Kidney epithelial cell (primary cell): ENCODE measurements at regions not wholly inside any gene's neighbourhood (a gene's known extent, or its start where the extent isn't known, plus 50 kb on each side); places are given as distances from the start of the nearest gene placed in this dataset.
"Not testable (repeated sequence)": the region's sequence is repeated elsewhere in the genome, so short reads cannot be mapped to it uniquely, and the experiment has no call there.

Experiments
- DNase-seq: peaks from one replicate; pipeline ENCODE4 v3.0.0-alpha.2; 2010; ENCODE audit warnings: low read depth
- H3K27me3 ChIP-seq: 2 replicates; pipeline ENCODE4 v1.6.0; 2011; ENCODE audit warnings: low read length; ENCODE audit not compliant: control insufficient read depth, insufficient read depth
- H3K36me3 ChIP-seq: 2 replicates; pipeline ENCODE4 v1.5.1; 2011; ENCODE audit warnings: low read length; ENCODE audit not compliant: control insufficient read depth, insufficient read depth
- H3K4me3 ChIP-seq: 2 replicates; pipeline ENCODE4 v1.5.1; 2011; ENCODE audit warnings: low read depth, mild to moderate bottlenecking, control low read depth, low read length
- TF ChIP-seq, protein P1 (sequence below): IDR thresholded peaks from 2 replicates; pipeline ENCODE4 v1.5.1; 2011; ENCODE audit warnings: mild to moderate bottlenecking, moderate library complexity, low read length, control low read depth, inconsistent platforms; ENCODE audit not compliant: insufficient read depth, poor library complexity, severe bottlenecking

DNA sequence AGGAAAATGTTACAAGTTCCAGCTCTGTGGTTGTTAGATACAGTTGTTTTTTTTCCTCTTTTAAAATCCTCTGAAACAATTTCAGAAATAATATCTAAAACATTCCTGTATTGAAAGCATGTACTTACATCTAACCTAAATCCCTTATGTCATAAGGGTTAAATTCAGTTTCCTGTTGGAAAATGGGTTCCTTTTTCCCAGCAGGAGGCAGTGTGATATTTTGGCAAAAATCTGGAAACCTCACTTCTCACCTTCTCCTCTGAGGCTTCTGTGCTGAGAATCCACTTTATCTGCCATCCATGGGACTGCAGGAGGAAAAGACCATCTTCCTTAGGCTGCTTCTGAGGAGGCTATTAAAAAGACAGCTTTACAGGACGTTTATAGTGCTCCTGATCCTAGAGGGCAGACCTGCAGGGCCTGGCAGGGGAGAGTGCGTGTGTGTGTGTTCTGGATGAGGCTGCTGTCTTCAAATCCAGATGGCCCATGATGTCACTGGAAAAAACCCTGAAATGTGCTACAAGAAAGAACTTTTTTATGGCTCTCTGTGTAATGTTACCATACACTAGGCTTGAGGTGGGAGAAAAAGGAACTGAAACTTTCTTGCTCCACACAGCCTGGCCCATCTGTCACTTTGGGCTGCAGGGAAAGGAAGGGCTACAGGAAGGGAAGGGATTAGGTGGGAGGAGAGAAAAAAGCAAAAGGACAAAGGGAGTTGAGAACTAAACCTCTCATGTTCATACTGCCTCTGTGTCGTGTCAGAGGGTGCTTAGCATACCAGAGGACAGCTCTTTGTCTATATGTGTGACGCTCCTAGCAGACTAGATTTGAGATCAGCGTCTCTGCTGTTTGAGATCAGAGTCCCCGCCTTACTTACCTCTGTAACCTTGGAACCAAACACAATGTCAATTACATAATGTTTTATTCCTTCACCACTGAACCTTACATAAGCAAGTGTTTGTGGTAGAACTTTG, 379.2 kb upstream of the SPAG17 start:
- Histone ChIP-seq H3K36me3 (no peaks in the 10 kb centered on the region), H3K4me3 (no peak overlapping the region), H3K27me3 (no peaks in the 10 kb centered on the region)
- no peak for DNase-seq
- TF ChIP-seq, protein P1, sequence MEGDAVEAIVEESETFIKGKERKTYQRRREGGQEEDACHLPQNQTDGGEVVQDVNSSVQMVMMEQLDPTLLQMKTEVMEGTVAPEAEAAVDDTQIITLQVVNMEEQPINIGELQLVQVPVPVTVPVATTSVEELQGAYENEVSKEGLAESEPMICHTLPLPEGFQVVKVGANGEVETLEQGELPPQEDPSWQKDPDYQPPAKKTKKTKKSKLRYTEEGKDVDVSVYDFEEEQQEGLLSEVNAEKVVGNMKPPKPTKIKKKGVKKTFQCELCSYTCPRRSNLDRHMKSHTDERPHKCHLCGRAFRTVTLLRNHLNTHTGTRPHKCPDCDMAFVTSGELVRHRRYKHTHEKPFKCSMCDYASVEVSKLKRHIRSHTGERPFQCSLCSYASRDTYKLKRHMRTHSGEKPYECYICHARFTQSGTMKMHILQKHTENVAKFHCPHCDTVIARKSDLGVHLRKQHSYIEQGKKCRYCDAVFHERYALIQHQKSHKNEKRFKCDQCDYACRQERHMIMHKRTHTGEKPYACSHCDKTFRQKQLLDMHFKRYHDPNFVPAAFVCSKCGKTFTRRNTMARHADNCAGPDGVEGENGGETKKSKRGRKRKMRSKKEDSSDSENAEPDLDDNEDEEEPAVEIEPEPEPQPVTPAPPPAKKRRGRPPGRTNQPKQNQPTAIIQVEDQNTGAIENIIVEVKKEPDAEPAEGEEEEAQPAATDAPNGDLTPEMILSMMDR = no peak

DNA sequence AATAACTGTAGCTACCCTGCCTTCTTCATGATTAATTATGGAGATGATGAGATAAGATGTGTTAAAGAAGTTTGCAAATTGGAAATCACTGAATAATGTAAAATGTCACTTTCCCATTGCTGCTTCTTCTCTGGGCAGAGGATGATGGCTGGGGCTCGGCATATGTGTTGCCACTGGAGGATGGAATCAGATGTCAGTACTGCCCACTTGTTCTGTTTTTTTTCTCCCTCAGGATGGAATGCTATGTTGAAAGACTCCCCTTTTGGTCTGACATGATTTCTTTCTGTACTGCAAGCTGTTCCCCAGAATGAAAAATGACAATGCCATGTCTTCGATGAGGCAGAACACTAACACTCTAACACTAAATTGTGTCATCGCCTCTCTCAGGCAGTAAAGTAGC, 373.9 kb upstream of the SPAG17 start:
- TF ChIP-seq, protein P1 = no peak
- H3K27me3 ChIP-seq = no peaks in the 10 kb centered on the region
- H3K4me3 ChIP-seq = no peak overlapping the region
- no peak for DNase-seq
- no peaks in the 10 kb centered on the region for H3K36me3 ChIP-seq

DNA sequence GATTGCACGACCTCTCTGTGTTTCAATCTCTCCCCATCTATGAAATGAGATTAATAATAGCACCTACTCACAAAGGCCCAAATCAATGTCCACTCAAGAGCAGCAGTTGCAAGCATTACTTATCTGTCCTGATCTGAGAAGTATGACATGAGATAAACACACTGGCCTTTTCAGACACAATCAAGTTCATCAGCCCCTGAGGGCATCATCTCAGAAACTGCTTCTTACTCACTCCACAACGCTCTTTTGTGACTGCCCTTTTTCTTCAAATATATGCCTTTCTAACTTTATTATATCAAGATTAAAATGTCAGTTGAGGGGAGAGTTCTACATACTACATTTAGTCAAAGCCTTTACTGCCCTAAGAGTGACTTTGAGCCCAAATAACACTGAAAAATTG, 371.9 kb upstream of the SPAG17 start:
- TF ChIP-seq, protein P1 = no peak
- Histone ChIP-seq H3K4me3 (no peak overlapping the region), H3K36me3 (no peaks in the 10 kb centered on the region), H3K27me3 (no peaks in the 10 kb centered on the region)
- DNase-seq = no peak

DNA sequence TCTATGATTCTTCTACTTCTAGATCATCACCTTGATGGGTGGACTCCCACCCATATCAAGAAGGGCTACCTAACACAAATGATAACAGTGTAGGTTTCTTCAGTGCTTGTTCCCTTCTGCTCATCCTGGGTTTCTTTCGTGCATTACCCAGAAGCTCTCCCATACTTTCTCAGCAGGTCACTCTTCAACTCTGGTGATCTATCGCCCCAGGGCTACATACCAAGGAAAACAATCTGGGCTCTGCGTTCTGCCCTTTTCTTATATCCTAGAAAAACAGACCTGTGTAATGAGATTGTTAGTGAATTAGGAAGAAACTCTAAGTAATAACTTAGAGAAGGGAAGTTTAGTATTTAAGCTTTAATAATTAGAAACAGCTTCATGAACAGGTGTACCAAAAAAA, 370.6 kb upstream of the SPAG17 start:
- TF ChIP-seq, protein P1 = no peak
- DNase-seq = no peak

DNA sequence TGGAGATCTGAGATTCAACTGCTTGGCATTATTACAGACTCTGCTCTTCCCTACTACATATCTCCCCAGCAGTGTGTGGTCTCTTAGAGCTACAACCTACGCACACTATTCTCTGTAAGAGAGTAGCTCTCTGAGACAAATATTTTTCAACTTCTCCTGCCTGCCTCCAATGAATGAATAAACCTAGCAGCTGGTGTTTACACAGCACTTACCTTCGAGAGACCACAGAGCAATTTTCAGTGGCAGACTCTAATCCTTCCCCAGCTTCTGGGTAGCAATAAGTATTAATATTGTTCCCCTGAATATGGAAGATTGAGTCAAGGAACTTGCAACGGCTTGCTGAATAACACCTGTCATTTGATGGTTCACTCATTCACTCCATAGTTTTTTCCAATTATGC, 350.9 kb upstream of the SPAG17 start:
- no peak for DNase-seq
- H3K36me3 ChIP-seq = no peaks in the 10 kb centered on the region
- H3K27me3 ChIP-seq = no peaks in the 10 kb centered on the region
- TF ChIP-seq, protein P1 = no peak
- no peak overlapping the region for H3K4me3 ChIP-seq

More for the DNA sequence above, 370.6 kb upstream of the SPAG17 start:
- no peaks in the 10 kb centered on the region for H3K27me3 ChIP-seq
- H3K36me3 ChIP-seq = no peaks in the 10 kb centered on the region
- H3K4me3 ChIP-seq = no peak overlapping the region

DNA sequence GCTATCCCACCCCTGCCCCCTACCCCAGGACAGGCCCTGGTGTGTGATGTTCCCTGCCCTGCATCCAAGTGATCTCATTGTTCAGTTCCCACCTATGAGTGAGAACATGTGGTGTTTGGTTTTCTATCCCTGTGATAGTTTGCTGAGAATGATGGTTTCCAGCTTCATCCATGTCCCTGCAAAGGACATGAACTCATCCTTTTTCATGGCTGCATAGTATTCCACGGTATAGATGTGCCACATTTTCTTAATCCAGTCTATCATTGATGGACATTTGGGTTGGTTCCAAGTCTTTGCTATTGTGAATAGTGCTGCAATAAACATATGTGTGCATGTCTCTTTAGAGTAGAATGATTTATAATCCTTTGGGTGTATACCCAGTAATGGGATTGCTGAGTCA, 326.9 kb upstream of the SPAG17 start:
- not testable (repeated sequence) for H3K36me3 ChIP-seq, H3K27me3 ChIP-seq, DNase-seq, H3K4me3 ChIP-seq
